ENCODE measurements at regions not wholly inside any gene's neighbourhood (a gene's known extent, or its start where the extent isn't known, plus 50 kb on each side); places are given as distances from the start of the nearest gene placed in this dataset.

GRCh38 chr17:70919241-70919640 is 749.9 kb downstream of the KCNJ2 start:
- Histone ChIP-seq H3K9ac (ENCODE audit: low read length in 3 of 3) (no peak overlapping the region), H3K4me3 (ENCODE audit: low read length in 3 of 3) (no peak overlapping the region), H3K36me3 (ENCODE audit: control insufficient read depth in 2 of 3, insufficient read depth in 3 of 3, low read length in 3 of 3) (no peaks in the 10 kb centered on the region), H3K9me3 (ENCODE audit: control insufficient read depth in 2 of 3, insufficient read depth in 1 of 3, low read length in 3 of 3) (peaks cover 0 to 12% (median 0%) of the 10 kb centered on the region in 3 donors), H3K27ac (ENCODE audit: low read depth in 2 of 2, low read length in 2 of 2) (no peak overlapping the region), H3K4me1 (ENCODE audit: control insufficient read depth in 2 of 3, insufficient read depth in 2 of 3, low read depth in 1 of 3, low read length in 3 of 3) (no peaks in the 10 kb centered on the region), H3K27me3 (ENCODE audit: control insufficient read depth, insufficient read depth, low read length) (no peaks in the 10 kb centered on the region)
- no peak for TF ChIP-seq CTCF (IDR thresholded peaks at IDR 0.05; ENCODE audit: borderline replicate concordance, extremely low read depth, insufficient read depth)
- no peak for FAIRE-seq
- intact Hi-C loops (cut with DNase I): no loop called here
- peak in 1 of 5 donors; percentile 43 for DNase-seq

GRCh38 chr17:70920416-70920815 is 751.1 kb downstream of the KCNJ2 start:
- H3K27ac ChIP-seq (ENCODE audit: low read depth in 2 of 2, low read length in 2 of 2): no peak overlapping the region
- DNase-seq: no peak
- no peaks in the 10 kb centered on the region for H3K27me3 ChIP-seq (ENCODE audit: control insufficient read depth, insufficient read depth, low read length)
- no peaks in the 10 kb centered on the region for H3K36me3 ChIP-seq (ENCODE audit: control insufficient read depth in 2 of 3, insufficient read depth in 3 of 3, low read length in 3 of 3)
- H3K9me3 ChIP-seq (ENCODE audit: control insufficient read depth in 2 of 3, insufficient read depth in 1 of 3, low read length in 3 of 3): peaks cover 0 to 12% (median 0%) of the 10 kb centered on the region in 3 donors
- no peak overlapping the region for H3K9ac ChIP-seq (ENCODE audit: low read length in 3 of 3)
- no peak for TF ChIP-seq CTCF (IDR thresholded peaks at IDR 0.05; ENCODE audit: borderline replicate concordance, extremely low read depth, insufficient read depth)
- H3K4me1 ChIP-seq (ENCODE audit: control insufficient read depth in 2 of 3, insufficient read depth in 2 of 3, low read depth in 1 of 3, low read length in 3 of 3): no peaks in the 10 kb centered on the region
- H3K4me3 ChIP-seq (ENCODE audit: low read length in 3 of 3): no peak overlapping the region
- no peak for FAIRE-seq
- intact Hi-C loops (cut with DNase I): no loop called here

GRCh38 chr17:70922268-70922667 is 752.9 kb downstream of the KCNJ2 start:
- Histone ChIP-seq H3K4me1 (ENCODE audit: control insufficient read depth in 2 of 3, insufficient read depth in 2 of 3, low read depth in 1 of 3, low read length in 3 of 3) (no peaks in the 10 kb centered on the region), H3K9ac (ENCODE audit: low read length in 3 of 3) (no peak overlapping the region), H3K27ac (ENCODE audit: low read depth in 2 of 2, low read length in 2 of 2) (no peak overlapping the region), H3K4me3 (ENCODE audit: low read length in 3 of 3) (no peak overlapping the region), H3K27me3 (ENCODE audit: control insufficient read depth, insufficient read depth, low read length) (no peaks in the 10 kb centered on the region), H3K9me3 (ENCODE audit: control insufficient read depth in 2 of 3, insufficient read depth in 1 of 3, low read length in 3 of 3) (peaks cover 0 to 1% (median 0%) of the 10 kb centered on the region in 3 donors), H3K36me3 (ENCODE audit: control insufficient read depth in 2 of 3, insufficient read depth in 3 of 3, low read length in 3 of 3) (no peaks in the 10 kb centered on the region)
- intact Hi-C loops (cut with DNase I): no loop called here
- FAIRE-seq (no peak), DNase-seq (no peak)
- no peak for TF ChIP-seq CTCF (IDR thresholded peaks at IDR 0.05; ENCODE audit: borderline replicate concordance, extremely low read depth, insufficient read depth)

GRCh38 chr17:70924776-70925175 is 755.4 kb downstream of the KCNJ2 start:
- no peak overlapping the region for H3K4me3 ChIP-seq (ENCODE audit: low read length in 3 of 3)
- DNase-seq (no peak), FAIRE-seq (no peak)
- H3K9me3 ChIP-seq (ENCODE audit: control insufficient read depth in 2 of 3, insufficient read depth in 1 of 3, low read length in 3 of 3): no peaks in the 10 kb centered on the region
- H3K27me3 ChIP-seq (ENCODE audit: control insufficient read depth, insufficient read depth, low read length): no peaks in the 10 kb centered on the region
- intact Hi-C loops (cut with DNase I): no loop called here
- H3K27ac ChIP-seq (ENCODE audit: low read depth in 2 of 2, low read length in 2 of 2): no peak overlapping the region
- no peaks in the 10 kb centered on the region for H3K36me3 ChIP-seq (ENCODE audit: control insufficient read depth in 2 of 3, insufficient read depth in 3 of 3, low read length in 3 of 3)
- H3K9ac ChIP-seq (ENCODE audit: low read length in 3 of 3): no peak overlapping the region
- TF ChIP-seq CTCF (IDR thresholded peaks at IDR 0.05; ENCODE audit: borderline replicate concordance, extremely low read depth, insufficient read depth): no peak
- no peaks in the 10 kb centered on the region for H3K4me1 ChIP-seq (ENCODE audit: control insufficient read depth in 2 of 3, insufficient read depth in 2 of 3, low read depth in 1 of 3, low read length in 3 of 3)

Measured in kidney (tissue), 13 donors.